Esophagus squamous epithelium (tissue), 5 donors: ENCODE measurements at regions not wholly inside any gene's neighbourhood (a gene's known extent, or its start where the extent isn't known, plus 50 kb on each side); places are given as distances from the start of the nearest gene placed in this dataset.
"Not testable (repeated sequence)": the region's sequence is repeated elsewhere in the genome, so short reads cannot be mapped to it uniquely, and the experiment has no call there.

Source experiments
- DNase-seq: peaks from one replicate; lab custom pipeline; 2025; lab: John Stamatoyannopoulos, UW
- H3K27ac ChIP-seq, 4 donors: fragments of 200-600 bp; sonication (generic); one replicate each; pipeline ENCODE4 v1.5.1; 2016 to 2019; ENCODE audit warnings: mild to moderate bottlenecking in 1 of 4
- H3K27me3 ChIP-seq, 4 donors: fragments of 200-600 bp; sonication (generic); 1 replicate in 3 of 4; 2 replicates in 1 of 4; pipeline versions ENCODE4 v1.5.1 to v1.6.0; 2017 to 2021; ENCODE audit warnings: antibody characterized with exemption in 1 of 4
- H3K36me3 ChIP-seq, 3 donors: fragments of 200-600 bp; sonication (generic); one replicate each; pipeline ENCODE4 v1.5.1; 2016 to 2019
- H3K4me1 ChIP-seq, 3 donors: fragments of 200-600 bp; sonication (generic); one replicate each; pipeline ENCODE4 v1.5.1; 2017 to 2019
- H3K4me3 ChIP-seq, 4 donors: fragments of 200-600 bp; sonication (generic); 1 replicate in 3 of 4; 2 replicates in 1 of 4; pipeline ENCODE4 v1.5.1; 2016 to 2019; ENCODE audit warnings: mild to moderate bottlenecking in 2 of 4, moderate library complexity in 1 of 4
- H3K9me3 ChIP-seq, 3 donors: fragments of 200-600 bp; sonication (generic); one replicate each; pipeline ENCODE4 v1.5.1; 2016 to 2019
- CTCF ChIP-seq, 6 experiments: fragments of 450-650 bp in 4 of 6; fragments of 200-600 bp in 2 of 6; sonication (generic) in 2 of 6; IDR thresholded peaks; one replicate each; pipeline ENCODE4 v1.5.1; 2016 to 2019; ENCODE audit warnings: antibody characterized with exemption in 6 of 6, mild to moderate bottlenecking in 4 of 6, moderate library complexity in 4 of 6
- POLR2A ChIP-seq, 4 donors: fragments of 450-650 bp; IDR thresholded peaks; one replicate each; pipeline ENCODE4 v1.6.1; 2017; ENCODE audit warnings: antibody characterized with exemption in 4 of 4, mild to moderate bottlenecking in 4 of 4, moderate library complexity in 3 of 4
- WGBS, 2 donors: methylation state at CpG; one replicate each; pipeline ENCODE4 v1.1.5; 2018; 5-methylcytosine and 5-hydroxymethylcytosine counted together
- intact Hi-C: fragments of 100-400 bp; cut with DNase I; formaldehyde crosslinking; loops from one replicate; pipeline ENCODE4 v1.15.0; 2022
- donor health status: DM: yes; HTN: yes; CAD: no.

- TF ChIP-seq CTCF (IDR thresholded peaks at IDR 0.05), result no peak
- no peak for TF ChIP-seq POLR2A (IDR thresholded peaks at IDR 0.05)
- Histone ChIP-seq H3K27me3 (no peaks in the 10 kb centered on the region), H3K27ac (no peak overlapping the region), H3K4me3 (no peak overlapping the region), H3K9me3 (no peaks in the 10 kb centered on the region), H3K4me1 (no peaks in the 10 kb centered on the region), H3K36me3 (no peaks in the 10 kb centered on the region)
- 16 to 22% methylated on average over 1 of the region's 1 CpG for WGBS, 2 donors
- no peak for DNase-seq
- intact Hi-C loops, result no loop called here
These were observed 1043.6 kb downstream of the DIPK2A start for GRCh38 chr3:145015253-145015652.

- H3K27me3 ChIP-seq, result no peaks in the 10 kb centered on the region
- H3K27ac ChIP-seq, result no peak overlapping the region
- intact Hi-C loops, result no loop called here
- TF ChIP-seq POLR2A (IDR thresholded peaks at IDR 0.05), result no peak
- TF ChIP-seq CTCF (IDR thresholded peaks at IDR 0.05), result no peak
- no peak for DNase-seq
- no peaks in the 10 kb centered on the region for H3K9me3 ChIP-seq
- no peaks in the 10 kb centered on the region for H3K36me3 ChIP-seq
- H3K4me1 ChIP-seq, result no peaks in the 10 kb centered on the region
- WGBS, 2 donors, result 50 to 56% methylated on average over 1 of the region's 1 CpG
- H3K4me3 ChIP-seq, result no peak overlapping the region
These were observed 1046.3 kb downstream of the DIPK2A start for GRCh38 chr3:145017959-145018358.

- no peak for DNase-seq
- no peak overlapping the region for H3K27ac ChIP-seq
- H3K4me3 ChIP-seq, result no peak overlapping the region
- H3K27me3 ChIP-seq, result no peaks in the 10 kb centered on the region
- H3K4me1 ChIP-seq, result no peaks in the 10 kb centered on the region
- TF ChIP-seq CTCF (IDR thresholded peaks at IDR 0.05) (no peak), POLR2A (IDR thresholded peaks at IDR 0.05) (no peak)
- no peaks in the 10 kb centered on the region for H3K36me3 ChIP-seq
- intact Hi-C loops, result no loop called here
- no peaks in the 10 kb centered on the region for H3K9me3 ChIP-seq
- whole genome bisulfite sequencing, 2 donors, result 81 to 87% methylated on average over 2 of the region's 2 CpGs
These were observed 1050.8 kb downstream of the DIPK2A start for GRCh38 chr3:145022447-145022846.

GRCh38 chr3:145024700-145025099 lies 1053.1 kb downstream of the DIPK2A start:
- Histone ChIP-seq H3K9me3 (no peaks in the 10 kb centered on the region), H3K27me3 (no peaks in the 10 kb centered on the region), H3K36me3 (no peaks in the 10 kb centered on the region), H3K4me3 (no peak overlapping the region), H3K4me1 (no peaks in the 10 kb centered on the region), H3K27ac (no peak overlapping the region)
- intact Hi-C loops, result no loop called here
- TF ChIP-seq POLR2A (IDR thresholded peaks at IDR 0.05) (no peak), CTCF (IDR thresholded peaks at IDR 0.05) (no peak)
- no peak for DNase-seq
- 78 to 96% methylated on average over 1 of the region's 1 CpG for WGBS, 2 donors

GRCh38 chr3:145027186-145027585 lies 1055.6 kb downstream of the DIPK2A start:
- WGBS, 2 donors, result 52 to 72% methylated on average over 3 of the region's 3 CpGs
- H3K27me3 ChIP-seq, H3K9me3 ChIP-seq, intact Hi-C loops, H3K36me3 ChIP-seq, H3K4me3 ChIP-seq, H3K27ac ChIP-seq, H3K4me1 ChIP-seq, DNase-seq: not testable (repeated sequence)

GRCh38 chr3:145032791-145033190 lies 1061.2 kb downstream of the DIPK2A start:
- Histone ChIP-seq H3K9me3 (no peaks in the 10 kb centered on the region), H3K4me1 (no peaks in the 10 kb centered on the region), H3K4me3 (no peak overlapping the region), H3K27me3 (no peaks in the 10 kb centered on the region), H3K36me3 (no peaks in the 10 kb centered on the region), H3K27ac (no peak overlapping the region)
- intact Hi-C loops, result no loop called here
- TF ChIP-seq CTCF (IDR thresholded peaks at IDR 0.05) (no peak), POLR2A (IDR thresholded peaks at IDR 0.05) (no peak)
- DNase-seq, result no peak
- WGBS, 2 donors, result 59 to 69% methylated on average over 1 of the region's 1 CpG
